ENCODE measurements at regions not wholly inside any gene's neighbourhood (a gene's known extent, or its start where the extent isn't known, plus 50 kb on each side); places are given as distances from the start of the nearest gene placed in this dataset.

DNA sequence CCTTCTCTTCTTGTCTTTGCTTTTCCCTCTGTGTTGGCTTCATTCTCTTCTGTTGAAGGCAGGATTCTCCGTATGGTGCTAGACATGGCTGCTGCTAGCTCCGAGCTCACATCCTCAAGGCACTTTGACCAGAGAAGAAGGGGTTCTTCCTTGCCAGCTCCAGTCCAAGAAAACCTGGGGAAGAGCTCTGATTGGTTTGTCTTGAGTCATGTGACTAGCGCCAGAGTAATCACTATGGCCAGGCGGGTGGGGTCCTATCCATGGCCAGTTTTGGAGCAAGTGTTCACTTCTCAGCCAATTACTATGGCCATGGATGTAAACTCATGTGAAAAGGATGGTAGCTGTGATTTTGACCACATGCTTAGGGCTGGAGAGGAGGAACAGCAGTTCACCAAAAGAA is 74.2 kb downstream of the CT47B1 start:
- TF ChIP-seq POLR2A (IDR thresholded peaks at IDR 0.05) = no peak
- TF ChIP-seq, protein P1, sequence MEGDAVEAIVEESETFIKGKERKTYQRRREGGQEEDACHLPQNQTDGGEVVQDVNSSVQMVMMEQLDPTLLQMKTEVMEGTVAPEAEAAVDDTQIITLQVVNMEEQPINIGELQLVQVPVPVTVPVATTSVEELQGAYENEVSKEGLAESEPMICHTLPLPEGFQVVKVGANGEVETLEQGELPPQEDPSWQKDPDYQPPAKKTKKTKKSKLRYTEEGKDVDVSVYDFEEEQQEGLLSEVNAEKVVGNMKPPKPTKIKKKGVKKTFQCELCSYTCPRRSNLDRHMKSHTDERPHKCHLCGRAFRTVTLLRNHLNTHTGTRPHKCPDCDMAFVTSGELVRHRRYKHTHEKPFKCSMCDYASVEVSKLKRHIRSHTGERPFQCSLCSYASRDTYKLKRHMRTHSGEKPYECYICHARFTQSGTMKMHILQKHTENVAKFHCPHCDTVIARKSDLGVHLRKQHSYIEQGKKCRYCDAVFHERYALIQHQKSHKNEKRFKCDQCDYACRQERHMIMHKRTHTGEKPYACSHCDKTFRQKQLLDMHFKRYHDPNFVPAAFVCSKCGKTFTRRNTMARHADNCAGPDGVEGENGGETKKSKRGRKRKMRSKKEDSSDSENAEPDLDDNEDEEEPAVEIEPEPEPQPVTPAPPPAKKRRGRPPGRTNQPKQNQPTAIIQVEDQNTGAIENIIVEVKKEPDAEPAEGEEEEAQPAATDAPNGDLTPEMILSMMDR (IDR thresholded peaks at IDR 0.05) = no peak
- TF ChIP-seq POLR2AphosphoS5 (IDR thresholded peaks at IDR 0.05) = no peak

Measured in upper lobe of left lung (tissue), 4 donors.